GM23248 (cell line): ENCODE measurements at regions not wholly inside any gene's neighbourhood (a gene's known extent, or its start where the extent isn't known, plus 50 kb on each side); places are given as distances from the start of the nearest gene placed in this dataset.

ENCODE experiments used
- EZH2 ChIP-seq: fragments of 200-600 bp; sonication (generic); IDR thresholded peaks from 2 replicates; pipeline ENCODE4 v1.6.1; 2018; ENCODE audit warnings: antibody characterized with exemption, mild to moderate bottlenecking; ENCODE audit not compliant: insufficient read depth, poor library complexity, severe bottlenecking
- EZH2phosphoT487 ChIP-seq: fragments of 200-600 bp; sonication (generic); IDR thresholded peaks from 2 replicates; pipeline ENCODE4 v1.6.1; 2018; ENCODE audit warnings: antibody characterized with exemption, moderate library complexity, mild to moderate bottlenecking, low read depth; ENCODE audit not compliant: insufficient read depth

DNA sequence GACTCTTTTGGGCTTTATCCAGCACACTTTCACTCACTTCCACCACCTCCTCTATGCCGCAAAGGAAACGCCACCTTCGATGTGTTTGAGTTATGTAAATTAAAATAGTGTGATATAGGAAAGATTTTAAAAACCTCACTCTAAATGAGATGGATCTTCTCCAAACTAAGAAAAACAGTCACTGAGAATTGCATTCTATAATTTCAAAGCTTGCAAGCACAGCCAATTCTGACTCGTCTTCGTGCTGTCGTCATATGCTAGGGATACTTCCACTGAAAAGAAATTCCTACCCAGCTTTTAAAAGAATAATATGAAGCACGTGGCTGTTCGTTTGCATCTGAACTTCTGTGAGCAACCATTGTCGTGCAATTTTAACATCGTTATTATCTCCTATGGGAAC is 162.5 kb downstream of the SH3BP4 start:
- TF ChIP-seq EZH2 (no peak), EZH2phosphoT487 (no peak)
